ENCODE measurements at regions not wholly inside any gene's neighbourhood (a gene's known extent, or its start where the extent isn't known, plus 50 kb on each side); places are given as distances from the start of the nearest gene placed in this dataset.
A peak's percentile ranks its signal among the peaks of the same experiment; 100 is the strongest.
"Not testable (repeated sequence)": the region's sequence is repeated elsewhere in the genome, so short reads cannot be mapped to it uniquely, and the experiment has no call there.

- DNase-seq (ENCODE audit: low read depth) = no peak
These were observed 133.7 kb downstream of the ATL2 start for GRCh38 chr2:38243186-38243880.

GRCh38 chr2:38239452-38239851, 137.6 kb downstream of the ATL2 start:
- DNase-seq (ENCODE audit: low read depth) = no peak

- not testable (repeated sequence) for DNase-seq (ENCODE audit: low read depth)
These were observed 138.4 kb downstream of the ATL2 start for GRCh38 chr2:38238705-38239104.

- DNase-seq (ENCODE audit: low read depth) = no peak
These were observed 139.8 kb downstream of the ATL2 start for GRCh38 chr2:38237311-38237710.

- peak; percentile 9 for DNase-seq (ENCODE audit: low read depth)
These were observed 143.7 kb downstream of the ATL2 start for GRCh38 chr2:38233231-38233983.

GRCh38 chr2:38232454-38232853, 144.6 kb downstream of the ATL2 start:
- no peak for DNase-seq (ENCODE audit: low read depth)

GRCh38 chr2:38230756-38231155, 146.3 kb downstream of the ATL2 start:
- DNase-seq (ENCODE audit: low read depth) = no peak

GRCh38 chr2:38228753-38229152, 148.3 kb downstream of the ATL2 start:
- no peak for DNase-seq (ENCODE audit: low read depth)

GRCh38 chr2:38224821-38225437, 149.0 kb upstream of the CYP1B1 start:
- no peak for DNase-seq (ENCODE audit: low read depth)

- DNase-seq (ENCODE audit: low read depth) = no peak
These were observed 148.2 kb upstream of the CYP1B1 start for GRCh38 chr2:38224181-38224580.

GRCh38 chr2:38223256-38223655, 147.3 kb upstream of the CYP1B1 start:
- no peak for DNase-seq (ENCODE audit: low read depth)

- DNase-seq (ENCODE audit: low read depth) = no peak
These were observed 144.2 kb upstream of the CYP1B1 start for GRCh38 chr2:38220164-38220563.

GRCh38 chr2:38218995-38219394, 143.0 kb upstream of the CYP1B1 start:
- no peak for DNase-seq (ENCODE audit: low read depth)

GRCh38 chr2:38218591-38218991, 142.6 kb upstream of the CYP1B1 start:
- no peak for DNase-seq (ENCODE audit: low read depth)

GRCh38 chr2:38217401-38218188, 141.6 kb upstream of the CYP1B1 start:
- no peak for DNase-seq (ENCODE audit: low read depth)

- DNase-seq (ENCODE audit: low read depth) = no peak
These were observed 140.9 kb upstream of the CYP1B1 start for GRCh38 chr2:38216886-38217285.

- no peak for DNase-seq (ENCODE audit: low read depth)
These were observed 140.0 kb upstream of the CYP1B1 start for GRCh38 chr2:38215993-38216392.

GRCh38 chr2:38215522-38215921, 139.6 kb upstream of the CYP1B1 start:
- no peak for DNase-seq (ENCODE audit: low read depth)

- no peak for DNase-seq (ENCODE audit: low read depth)
These were observed 138.3 kb upstream of the CYP1B1 start for GRCh38 chr2:38214209-38214717.

GRCh38 chr2:38213619-38214167, 137.7 kb upstream of the CYP1B1 start:
- no peak for DNase-seq (ENCODE audit: low read depth)

GRCh38 chr2:38212312-38212711, 136.4 kb upstream of the CYP1B1 start:
- no peak for DNase-seq (ENCODE audit: low read depth)

- no peak for DNase-seq (ENCODE audit: low read depth)
These were observed 131.2 kb upstream of the CYP1B1 start for GRCh38 chr2:38207168-38207567.

Data from HS-27A (cell line).